Osteocyte (in vitro differentiated cells): ENCODE measurements at regions not wholly inside any gene's neighbourhood (a gene's known extent, or its start where the extent isn't known, plus 50 kb on each side); places are given as distances from the start of the nearest gene placed in this dataset.
"Not testable (repeated sequence)": the region's sequence is repeated elsewhere in the genome, so short reads cannot be mapped to it uniquely, and the experiment has no call there.

Experiments
- DNase-seq: peaks from one replicate; pipeline ENCODE4 v3.0.0; 2021; ENCODE audit warnings: mixed read lengths; ENCODE audit not compliant: unreplicated experiment; ENCODE audit errors: extremely low spot score
- H3K27ac Mint-ChIP-seq: one replicate; pipeline ENCODE4 v1.8.0; 2021; ENCODE audit warnings: mild to moderate bottlenecking, mixed read lengths; ENCODE audit not compliant: unreplicated experiment
- H3K27me3 Mint-ChIP-seq: one replicate; pipeline ENCODE4 v1.8.0; 2021; ENCODE audit warnings: mixed read lengths; ENCODE audit not compliant: unreplicated experiment
- H3K36me3 Mint-ChIP-seq: one replicate; pipeline ENCODE4 v1.8.0; 2021; ENCODE audit warnings: mixed read lengths; ENCODE audit not compliant: unreplicated experiment
- H3K4me1 Mint-ChIP-seq: one replicate; pipeline ENCODE4 v1.8.0; 2021; ENCODE audit warnings: mixed read lengths; ENCODE audit not compliant: unreplicated experiment
- H3K4me3 Mint-ChIP-seq: one replicate; pipeline ENCODE4 v1.8.0; 2021; ENCODE audit warnings: mild to moderate bottlenecking, moderate library complexity, mixed read lengths; ENCODE audit not compliant: unreplicated experiment
- H3K9me3 Mint-ChIP-seq: one replicate; pipeline ENCODE4 v1.8.0; 2021; ENCODE audit warnings: mixed read lengths; ENCODE audit not compliant: unreplicated experiment
- TF ChIP-seq, protein P1 (sequence below): fragments of 200-600 bp; sonication (generic); IDR thresholded peaks from 2 replicates; pipeline ENCODE4 v1.5.0; 2021; ENCODE audit warnings: antibody characterized with exemption, mild to moderate bottlenecking, moderate library complexity

DNA sequence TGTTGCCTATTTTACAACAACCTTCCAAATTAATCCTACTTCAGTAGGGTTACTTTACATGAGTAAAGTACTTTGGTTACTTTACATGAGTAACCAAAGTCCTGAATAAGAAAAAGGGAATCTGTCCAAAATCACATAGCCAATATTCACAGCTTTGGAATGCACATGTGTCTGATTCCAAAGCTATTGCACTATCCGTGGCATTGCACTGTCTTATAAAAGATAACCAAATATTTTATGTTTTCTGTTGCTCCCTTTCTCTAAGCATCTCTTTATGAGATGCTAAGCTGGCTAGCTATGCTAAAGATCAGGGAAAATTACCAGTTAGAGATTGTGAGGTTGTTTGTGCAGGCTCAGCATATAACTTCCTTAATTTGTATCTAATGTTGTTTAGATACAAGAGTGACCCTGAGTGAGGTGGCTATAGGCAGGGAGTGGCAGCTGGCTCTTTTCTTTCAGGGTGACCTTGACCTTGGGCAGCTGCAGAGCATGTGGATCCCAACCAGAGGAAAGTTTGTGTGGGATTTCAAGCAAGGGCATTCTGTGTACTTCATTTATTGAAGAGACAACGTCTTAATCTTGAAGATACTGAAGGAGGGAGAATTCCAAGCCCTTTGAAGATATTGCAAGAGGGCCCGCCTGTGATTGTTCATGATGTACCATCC, 366.1 kb upstream of the ANKRD30A start:
- Mint-ChIP-seq H3K9me3 (no peaks in the 10 kb centered on the region), H3K36me3 (no peaks in the 10 kb centered on the region), H3K27ac (peak overlapping the region; percentile 32), H3K27me3 (no peaks in the 10 kb centered on the region), H3K4me1 (peaks cover 11% of the 10 kb centered on the region), H3K4me3 (no peak overlapping the region)
- no peak for DNase-seq
- TF ChIP-seq, protein P1, sequence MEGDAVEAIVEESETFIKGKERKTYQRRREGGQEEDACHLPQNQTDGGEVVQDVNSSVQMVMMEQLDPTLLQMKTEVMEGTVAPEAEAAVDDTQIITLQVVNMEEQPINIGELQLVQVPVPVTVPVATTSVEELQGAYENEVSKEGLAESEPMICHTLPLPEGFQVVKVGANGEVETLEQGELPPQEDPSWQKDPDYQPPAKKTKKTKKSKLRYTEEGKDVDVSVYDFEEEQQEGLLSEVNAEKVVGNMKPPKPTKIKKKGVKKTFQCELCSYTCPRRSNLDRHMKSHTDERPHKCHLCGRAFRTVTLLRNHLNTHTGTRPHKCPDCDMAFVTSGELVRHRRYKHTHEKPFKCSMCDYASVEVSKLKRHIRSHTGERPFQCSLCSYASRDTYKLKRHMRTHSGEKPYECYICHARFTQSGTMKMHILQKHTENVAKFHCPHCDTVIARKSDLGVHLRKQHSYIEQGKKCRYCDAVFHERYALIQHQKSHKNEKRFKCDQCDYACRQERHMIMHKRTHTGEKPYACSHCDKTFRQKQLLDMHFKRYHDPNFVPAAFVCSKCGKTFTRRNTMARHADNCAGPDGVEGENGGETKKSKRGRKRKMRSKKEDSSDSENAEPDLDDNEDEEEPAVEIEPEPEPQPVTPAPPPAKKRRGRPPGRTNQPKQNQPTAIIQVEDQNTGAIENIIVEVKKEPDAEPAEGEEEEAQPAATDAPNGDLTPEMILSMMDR = no peak

DNA sequence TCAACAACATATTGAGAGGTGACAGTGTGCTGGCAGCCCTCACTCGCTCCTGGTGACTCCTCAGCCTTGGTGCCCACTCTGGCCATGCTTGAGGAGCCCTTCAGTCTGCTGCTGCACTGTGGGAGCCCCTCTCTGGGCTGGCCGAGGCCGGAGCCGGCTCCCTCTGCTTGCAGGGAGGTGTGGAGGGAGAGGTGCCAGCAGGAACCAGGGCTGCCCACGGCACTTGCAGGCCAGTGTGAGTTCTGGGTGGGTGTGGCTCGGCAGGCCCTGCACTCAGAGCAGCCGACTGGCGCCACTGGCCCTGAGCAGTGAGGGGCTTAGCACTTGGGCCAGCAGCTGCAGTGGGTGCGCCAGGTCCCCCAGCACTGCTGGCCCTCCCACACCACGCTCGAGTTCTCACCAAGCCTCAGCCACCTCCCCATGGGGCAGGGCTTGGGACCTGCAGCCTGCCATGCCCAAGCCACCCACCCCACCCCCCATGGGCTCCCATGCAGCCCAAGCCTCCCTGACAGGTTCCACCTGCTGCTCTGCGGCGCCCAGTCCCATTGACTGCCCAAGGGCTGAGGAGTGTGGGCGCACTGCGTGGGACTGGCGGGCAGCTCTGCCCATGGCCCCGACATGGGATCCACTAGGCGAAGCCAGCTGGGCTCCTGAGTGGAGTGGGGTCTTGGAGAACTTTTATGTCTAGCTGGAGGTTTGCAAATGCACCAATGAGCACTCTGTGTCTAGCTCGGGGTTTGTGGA, 377.1 kb upstream of the ANKRD30A start:
- no peak for DNase-seq
- no peak overlapping the region for H3K4me3 Mint-ChIP-seq
- TF ChIP-seq, protein P1 = no peak
- peaks cover 11% of the 10 kb centered on the region for H3K4me1 Mint-ChIP-seq
- no peaks in the 10 kb centered on the region for H3K9me3 Mint-ChIP-seq
- no peak overlapping the region for H3K27ac Mint-ChIP-seq
- no peaks in the 10 kb centered on the region for H3K36me3 Mint-ChIP-seq
- H3K27me3 Mint-ChIP-seq = no peaks in the 10 kb centered on the region

DNA sequence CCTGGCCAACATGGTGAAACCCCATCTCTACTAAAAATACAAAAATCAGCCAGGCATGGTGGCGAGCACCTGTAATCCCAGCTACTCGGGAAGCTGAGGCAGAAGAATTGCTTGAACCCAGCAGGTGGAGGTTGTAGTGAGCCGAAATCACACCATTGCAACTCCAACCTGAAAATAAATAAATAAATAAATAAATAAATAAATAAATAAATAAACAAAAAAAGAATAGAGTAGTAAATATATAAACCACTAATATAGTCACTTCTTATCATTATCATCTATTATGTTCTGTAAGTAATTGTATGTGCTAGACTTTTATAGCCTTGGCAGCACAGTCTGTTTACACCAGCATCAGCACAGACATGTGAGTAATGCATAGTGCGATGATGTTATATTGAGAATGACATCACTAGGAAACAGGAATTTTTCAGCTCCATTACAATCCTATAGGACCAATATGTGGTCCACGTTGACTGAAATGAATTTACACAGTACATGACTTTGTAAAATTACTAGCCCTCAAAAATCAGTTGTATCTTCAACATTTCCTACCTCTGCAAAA, 385.4 kb upstream of the ANKRD30A start:
- no peak overlapping the region for H3K4me3 Mint-ChIP-seq
- no peaks in the 10 kb centered on the region for H3K27me3 Mint-ChIP-seq
- H3K9me3 Mint-ChIP-seq = no peaks in the 10 kb centered on the region
- H3K27ac Mint-ChIP-seq = no peak overlapping the region
- no peak for DNase-seq
- H3K36me3 Mint-ChIP-seq = no peaks in the 10 kb centered on the region
- H3K4me1 Mint-ChIP-seq = peaks cover 15% of the 10 kb centered on the region
- TF ChIP-seq, protein P1 = no peak

DNA sequence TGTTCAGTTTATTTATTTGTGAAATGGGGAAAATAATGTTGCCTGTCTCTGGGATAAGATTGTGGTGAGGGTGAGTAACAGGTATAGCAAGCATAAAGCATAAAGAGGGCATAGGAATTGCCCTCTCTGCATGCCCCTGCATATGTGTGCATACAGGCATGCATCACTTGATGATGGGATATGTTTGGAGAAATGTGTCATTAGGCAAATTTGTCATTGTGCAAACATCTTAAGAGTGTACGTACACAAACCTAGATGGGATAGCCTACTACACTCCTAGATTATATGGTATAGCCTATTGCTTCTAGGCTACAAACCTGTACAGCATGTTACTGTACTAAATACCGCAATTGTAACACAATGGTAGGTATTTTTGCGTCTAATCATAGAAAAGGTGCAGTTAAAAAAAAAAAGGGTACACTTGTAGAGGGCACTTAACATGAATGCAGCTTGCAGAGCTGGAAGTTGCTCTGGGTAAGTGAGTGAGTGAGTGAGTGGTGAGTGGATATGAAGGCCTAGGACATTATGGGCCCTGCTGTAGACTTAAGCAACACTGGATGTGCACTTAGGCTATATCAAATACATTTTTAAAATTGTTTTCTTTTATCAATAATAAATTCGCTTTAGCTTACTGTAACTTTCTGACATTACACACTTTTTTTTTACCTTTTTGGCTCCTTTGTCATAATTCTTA, 386.5 kb upstream of the ANKRD30A start:
- TF ChIP-seq, protein P1 = no peak
- no peak for DNase-seq
- no peaks in the 10 kb centered on the region for H3K36me3 Mint-ChIP-seq
- H3K27me3 Mint-ChIP-seq = no peaks in the 10 kb centered on the region
- peaks cover 9% of the 10 kb centered on the region for H3K4me1 Mint-ChIP-seq
- no peak overlapping the region for H3K27ac Mint-ChIP-seq
- H3K9me3 Mint-ChIP-seq = no peaks in the 10 kb centered on the region
- no peak overlapping the region for H3K4me3 Mint-ChIP-seq

DNA sequence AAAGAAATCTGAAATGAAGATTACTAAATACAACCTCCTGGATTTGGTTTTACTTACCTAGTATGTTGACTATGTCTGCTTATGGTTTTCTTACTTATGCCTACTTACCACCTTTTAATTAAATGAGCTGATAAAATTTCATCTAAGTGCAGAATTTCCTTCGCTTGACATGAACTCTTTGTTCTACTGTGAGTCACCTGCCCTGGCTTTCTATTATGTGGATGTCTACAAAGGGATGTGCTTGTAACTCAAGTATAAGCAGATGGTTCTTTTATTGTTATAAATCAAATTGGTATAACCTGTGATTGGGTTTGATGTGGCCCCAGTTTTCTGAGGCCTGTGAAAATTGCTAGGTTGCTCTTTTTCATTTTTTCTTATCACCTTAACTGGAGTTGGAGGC, 389.1 kb upstream of the ANKRD30A start:
- Mint-ChIP-seq H3K4me3 (no peak overlapping the region), H3K9me3 (no peaks in the 10 kb centered on the region), H3K36me3 (no peaks in the 10 kb centered on the region), H3K4me1 (no peaks in the 10 kb centered on the region), H3K27me3 (no peaks in the 10 kb centered on the region), H3K27ac (no peak overlapping the region)
- TF ChIP-seq, protein P1 = no peak
- DNase-seq = no peak

DNA sequence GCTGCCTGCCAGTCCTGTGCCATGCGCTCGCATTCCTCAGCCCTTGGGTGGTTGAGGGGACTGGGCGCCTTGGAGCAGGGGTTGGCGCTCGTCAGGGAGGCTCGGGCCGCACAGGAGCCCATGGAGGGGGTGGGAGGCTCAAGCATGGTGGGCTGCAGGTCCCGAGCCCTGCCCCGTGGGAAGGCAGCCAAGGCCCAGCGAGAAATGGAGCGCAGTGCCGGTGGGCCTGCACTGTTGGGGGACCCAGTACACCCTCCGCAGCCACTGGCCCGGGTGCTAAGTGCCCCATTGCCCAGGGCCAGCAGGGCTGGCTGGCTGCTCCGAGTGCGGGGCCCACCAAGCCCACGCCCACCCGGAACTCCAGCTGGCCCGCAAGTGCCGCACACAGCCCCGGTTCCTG, 390.8 kb upstream of the ANKRD30A start:
- not testable (repeated sequence) for H3K4me3 Mint-ChIP-seq, H3K27me3 Mint-ChIP-seq, DNase-seq, H3K4me1 Mint-ChIP-seq, H3K27ac Mint-ChIP-seq, H3K36me3 Mint-ChIP-seq, H3K9me3 Mint-ChIP-seq
